Mesenchymal stem cell (in vitro differentiated cells and primary cell): ENCODE measurements at regions not wholly inside any gene's neighbourhood (a gene's known extent, or its start where the extent isn't known, plus 50 kb on each side); places are given as distances from the start of the nearest gene placed in this dataset.
A peak's percentile ranks its signal among the peaks of the same experiment; 100 is the strongest.

Experiments used
- DNase-seq: peaks from one replicate; pipeline ENCODE4 v3.0.0-alpha.2; 2013
- H2AFZ ChIP-seq: one replicate; pipeline ENCODE4 v1.6.1; 2013; ENCODE audit warnings: low read depth, mild to moderate bottlenecking, control low read depth, inconsistent platforms, low read length, moderate library complexity
- H2AK5ac ChIP-seq: 2 replicates; pipeline ENCODE4 v1.6.1; 2013; ENCODE audit warnings: low read length, moderate library complexity, mild to moderate bottlenecking, inconsistent platforms; ENCODE audit not compliant: severe bottlenecking
- H2BK120ac ChIP-seq: one replicate; pipeline ENCODE4 v1.6.1; 2013; ENCODE audit warnings: low read depth, mild to moderate bottlenecking, inconsistent platforms, low read length, moderate library complexity
- H2BK12ac ChIP-seq, 2 experiments: one replicate each; pipeline ENCODE4 v1.6.1; 2013; ENCODE audit warnings: inconsistent platforms in 2 of 2, low read length in 2 of 2, mild to moderate bottlenecking in 2 of 2, moderate library complexity in 2 of 2, control low read depth in 1 of 2
- H2BK15ac ChIP-seq: one replicate; pipeline ENCODE4 v1.6.1; 2013; ENCODE audit warnings: mild to moderate bottlenecking, low read depth, inconsistent platforms; ENCODE audit not compliant: poor library complexity, severe bottlenecking
- H2BK5ac ChIP-seq: 2 replicates; pipeline ENCODE4 v1.6.1; 2013; ENCODE audit warnings: low read depth, mild to moderate bottlenecking, low read length, control low read depth, inconsistent platforms; ENCODE audit not compliant: poor library complexity, severe bottlenecking
- H3K14ac ChIP-seq, 2 experiments: one replicate each; pipeline ENCODE4 v1.6.1; 2013; ENCODE audit warnings: inconsistent platforms in 2 of 2, low read length in 2 of 2, control low read depth in 1 of 2, mild to moderate bottlenecking in 1 of 2, moderate library complexity in 1 of 2
- H3K18ac ChIP-seq, 2 experiments: one replicate each; pipeline ENCODE4 v1.6.1; 2013; ENCODE audit warnings: inconsistent platforms in 2 of 2, low read length in 2 of 2, control low read depth in 1 of 2, low read depth in 1 of 2, mild to moderate bottlenecking in 1 of 2
- H3K23ac ChIP-seq, 2 experiments: one replicate each; pipeline ENCODE4 v1.6.1; 2013; ENCODE audit warnings: inconsistent platforms in 2 of 2, low read length in 2 of 2, mild to moderate bottlenecking in 2 of 2, moderate library complexity in 2 of 2, control low read depth in 1 of 2
- H3K27ac ChIP-seq: 2 replicates; pipeline ENCODE4 v1.5.1; 2013; ENCODE audit warnings: mild to moderate bottlenecking, moderate library complexity, low read length, control low read depth, inconsistent platforms; ENCODE audit not compliant: poor library complexity, severe bottlenecking
- H3K27me3 ChIP-seq, 2 experiments: 2 replicates each; pipeline versions ENCODE4 v1.6.1 to v1.7.0; 2013; ENCODE audit warnings: low read length in 2 of 2, mild to moderate bottlenecking in 2 of 2, moderate library complexity in 2 of 2, control low read depth in 1 of 2, inconsistent platforms in 1 of 2; ENCODE audit not compliant: control insufficient read depth in 1 of 2, insufficient read depth in 1 of 2
- H3K36me3 ChIP-seq, 2 experiments: 2 replicates each; pipeline versions ENCODE4 v1.6.1 to v1.7.0; 2013; ENCODE audit warnings: low read length in 2 of 2, control low read depth in 1 of 2, inconsistent platforms in 1 of 2, low read depth in 1 of 2, mild to moderate bottlenecking in 1 of 2; ENCODE audit not compliant: insufficient read depth in 2 of 2, control insufficient read depth in 1 of 2
- H3K4ac ChIP-seq, 2 experiments: one replicate each; pipeline ENCODE4 v1.6.1; 2013; ENCODE audit warnings: inconsistent platforms in 2 of 2, low read length in 2 of 2, mild to moderate bottlenecking in 2 of 2, moderate library complexity in 2 of 2, control low read depth in 1 of 2, low read depth in 1 of 2
- H3K4me1 ChIP-seq: 2 replicates; pipeline ENCODE4 v1.6.1; 2013; ENCODE audit warnings: low read depth, low read length, control low read depth; ENCODE audit not compliant: control insufficient read depth, insufficient read depth
- H3K4me2 ChIP-seq: 2 replicates; pipeline ENCODE4 v1.6.1; 2013; ENCODE audit warnings: low read length, mild to moderate bottlenecking, inconsistent platforms; ENCODE audit not compliant: poor library complexity, severe bottlenecking
- H3K4me3 ChIP-seq, 2 experiments: 2 replicates each; pipeline versions ENCODE4 v1.5.1 to v1.7.0; 2013; ENCODE audit warnings: low read length in 2 of 2, mild to moderate bottlenecking in 2 of 2, control low read depth in 1 of 2, low read depth in 1 of 2; ENCODE audit not compliant: insufficient read depth in 1 of 2
- H3K79me1 ChIP-seq: replicated peaks from 2 replicates; pipeline ENCODE4 v1.6.1; 2013; ENCODE audit warnings: mild to moderate bottlenecking, control low read depth, low read length, inconsistent platforms; ENCODE audit not compliant: poor library complexity, severe bottlenecking
- H3K9ac ChIP-seq: 2 replicates; pipeline ENCODE4 v1.7.0; 2013; ENCODE audit warnings: mild to moderate bottlenecking, low read length, moderate library complexity
- H3K9me3 ChIP-seq: 2 replicates; pipeline ENCODE4 v1.7.0; 2013; ENCODE audit warnings: mild to moderate bottlenecking, low read length; ENCODE audit not compliant: control insufficient read depth
- H4K8ac ChIP-seq: one replicate; pipeline ENCODE4 v1.6.1; 2013; ENCODE audit warnings: inconsistent platforms, mild to moderate bottlenecking, low read length, moderate library complexity
- H4K91ac ChIP-seq: one replicate; pipeline ENCODE4 v1.6.1; 2013; ENCODE audit warnings: mild to moderate bottlenecking, low read length, inconsistent platforms
- WGBS: methylation state at CpG from one replicate; pipeline ENCODE4 v1.1.7; 2013; ENCODE audit warnings: mixed read lengths; 5-methylcytosine and 5-hydroxymethylcytosine counted together

- Histone ChIP-seq H3K23ac (no peak overlapping the region), H3K36me3 (peaks cover 0 to 6% of the 10 kb centered on the region in 2 experiments), H2AK5ac (no peak overlapping the region), H2AFZ (no peak overlapping the region), H3K14ac (peak overlapping the region in 1 of 2 experiments; percentile 39), H3K27me3 (no peaks in the 10 kb centered on the region), H4K91ac (no peak overlapping the region), H3K79me1 (peaks cover 30% of the 10 kb centered on the region), H3K4ac (peak overlapping the region; percentile 5 to 33), H2BK120ac (peak overlapping the region; percentile 8), H3K4me2 (no peak overlapping the region), H2BK5ac (no peak overlapping the region), H3K27ac (no peak overlapping the region), H3K4me1 (peaks cover 12% of the 10 kb centered on the region), H2BK15ac (no peak overlapping the region), H3K9ac (no peak overlapping the region), H3K18ac (peak overlapping the region in 1 of 2 experiments; percentile 55), H3K9me3 (no peaks in the 10 kb centered on the region), H2BK12ac (peak overlapping the region; percentile 5 to 11), H3K4me3 (no peak overlapping the region), H4K8ac (peak overlapping the region; percentile 66)
- 92% methylated on average over 27 of the region's 28 CpGs for WGBS
- DNase-seq = no peak
These were observed 380.9 kb downstream of the SOX9 start for GRCh38 chr17:72501404-72502370.

DNA sequence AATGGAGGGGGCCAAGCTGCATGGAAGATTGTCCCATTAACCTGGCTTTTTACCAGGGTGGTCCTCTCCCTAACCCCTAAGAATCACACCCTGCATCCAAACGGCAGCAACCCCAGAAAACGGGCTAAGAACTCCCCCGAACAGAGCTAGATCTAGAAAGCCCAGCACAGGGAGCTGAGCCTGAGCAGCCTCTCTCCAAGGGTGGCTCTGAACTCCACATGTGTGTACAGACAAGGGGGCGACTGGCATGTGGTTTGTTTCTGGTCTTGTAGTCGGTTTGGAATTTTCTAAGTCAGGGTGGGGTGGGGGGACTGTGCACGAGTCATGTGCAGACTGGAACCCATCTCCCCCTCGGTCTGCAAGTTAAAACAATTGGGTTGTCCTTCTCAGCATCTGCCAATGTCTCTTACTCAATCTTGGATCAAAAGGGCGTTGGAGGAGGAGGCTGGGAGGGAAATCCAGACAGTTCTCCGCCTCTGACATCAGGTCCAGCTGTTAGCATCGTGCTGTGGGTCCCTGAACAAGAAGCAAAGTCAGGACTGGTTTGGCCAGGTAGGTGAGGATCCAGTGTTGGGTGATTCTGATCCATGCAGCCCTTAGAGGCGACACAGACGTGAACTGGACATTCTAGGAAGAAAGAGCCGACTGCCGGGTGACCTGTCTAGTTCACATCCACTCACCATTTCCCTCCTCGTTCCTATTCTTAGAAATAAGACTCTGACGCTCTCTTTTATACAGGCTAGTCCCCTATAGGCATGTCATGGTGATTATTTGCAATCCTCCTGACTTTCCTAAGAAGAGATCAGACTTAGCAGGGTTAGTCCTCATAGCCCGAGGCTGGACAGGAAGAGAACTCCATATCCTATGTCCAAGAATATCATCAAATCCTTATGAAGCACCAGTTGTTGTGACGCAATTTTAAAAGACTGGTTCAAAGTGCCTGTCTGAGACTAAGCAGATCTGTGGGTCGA, 381.8 kb downstream of the SOX9 start:
- Histone ChIP-seq H2AFZ (peak overlapping the region; percentile 6), H2BK120ac (no peak overlapping the region), H3K4me3 (peak overlapping the region in 1 of 2 experiments; percentile 36), H3K4me1 (peaks cover 17% of the 10 kb centered on the region), H2AK5ac (no peak overlapping the region), H3K36me3 (peaks cover 0 to 6% of the 10 kb centered on the region in 2 experiments), H4K8ac (peak overlapping the region; percentile 55), H3K27ac (no peak overlapping the region), H3K14ac (peak overlapping the region in 1 of 2 experiments; percentile 39), H3K23ac (no peak overlapping the region), H2BK15ac (peak overlapping the region; percentile 84), H3K9me3 (no peaks in the 10 kb centered on the region), H3K18ac (no peak overlapping the region), H2BK12ac (peak overlapping the region in 1 of 2 experiments; percentile 11), H3K27me3 (no peaks in the 10 kb centered on the region), H3K9ac (peak overlapping the region; percentile 18), H4K91ac (no peak overlapping the region), H3K4me2 (no peak overlapping the region), H2BK5ac (no peak overlapping the region), H3K4ac (peak overlapping the region in 1 of 2 experiments; percentile 33), H3K79me1 (peaks cover 32% of the 10 kb centered on the region)
- peak; percentile 31 for DNase-seq
- WGBS = 80% methylated on average over 16 of the region's 19 CpGs

DNA sequence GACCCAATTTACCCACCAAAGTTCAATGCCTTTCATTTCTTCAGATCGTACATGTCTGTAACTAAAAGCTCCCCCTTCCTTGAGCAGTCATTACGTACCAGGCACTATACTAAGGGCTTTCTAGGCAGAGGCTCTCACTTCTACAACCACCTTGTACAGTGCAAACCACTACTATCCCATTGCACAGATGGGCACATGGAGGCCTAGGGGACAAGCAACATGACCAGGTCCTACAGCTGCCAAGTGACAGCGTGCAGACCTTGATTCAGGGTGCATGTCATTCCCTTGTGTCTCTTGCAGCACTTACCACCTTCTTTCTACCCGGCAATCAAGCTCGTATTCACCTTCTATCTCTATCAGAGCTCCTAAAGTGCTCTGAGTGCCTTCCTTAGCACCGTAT, 382.7 kb downstream of the SOX9 start:
- no peak overlapping the region for H2BK15ac ChIP-seq

More for the DNA sequence above, 382.7 kb downstream of the SOX9 start:
- Histone ChIP-seq H3K4me3 (no peak overlapping the region), H3K14ac (no peak overlapping the region), H4K8ac (no peak overlapping the region), H4K91ac (no peak overlapping the region), H3K23ac (no peak overlapping the region), H3K4me1 (peaks cover 17% of the 10 kb centered on the region), H3K9ac (no peak overlapping the region), H3K9me3 (no peaks in the 10 kb centered on the region), H3K27ac (no peak overlapping the region), H3K4me2 (no peak overlapping the region), H3K36me3 (peaks cover 0 to 6% of the 10 kb centered on the region in 2 experiments), H2BK5ac (no peak overlapping the region), H2BK120ac (no peak overlapping the region), H3K27me3 (no peaks in the 10 kb centered on the region), H3K4ac (no peak overlapping the region), H3K79me1 (peaks cover 29% of the 10 kb centered on the region), H2AFZ (no peak overlapping the region), H2BK12ac (no peak overlapping the region), H3K18ac (no peak overlapping the region), H2AK5ac (no peak overlapping the region)
- 91% methylated on average over 5 of the region's 6 CpGs for WGBS
- no peak for DNase-seq
